GM19239 (cell line): ENCODE measurements at regions not wholly inside any gene's neighbourhood (a gene's known extent, or its start where the extent isn't known, plus 50 kb on each side); places are given as distances from the start of the nearest gene placed in this dataset.

ENCODE experiments used
- DNase-seq: peaks from one replicate; pipeline ENCODE4 v3.0.0; 2011; ENCODE audit warnings: low spot score; ENCODE audit not compliant: insufficient read length
- FAIRE-seq: peaks from 2 replicates; lab custom pipeline; 2011; peaks lifted over from hg19 to GRCh38; lab: Jason Lieb, UNC

DNA sequence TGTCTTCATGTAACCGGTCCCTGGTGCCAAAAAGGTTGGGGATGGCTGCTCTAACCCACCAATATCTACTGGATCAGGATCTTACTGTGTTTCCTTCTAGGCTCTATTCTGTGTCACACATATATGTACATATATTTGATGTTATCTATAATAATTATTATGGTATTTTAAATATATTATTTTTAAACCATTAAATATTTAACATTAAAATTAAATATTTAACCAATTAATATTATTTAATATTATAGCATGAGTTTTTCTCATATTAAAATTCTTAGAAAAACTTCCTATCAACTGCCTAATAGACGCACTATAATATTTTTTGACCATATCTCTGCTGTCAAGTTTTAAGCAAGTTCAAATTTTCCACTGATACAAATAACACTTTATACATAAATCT lies 196.9 kb upstream of the PLET1 start:
- DNase-seq (no peak), FAIRE-seq (no peak)

- DNase-seq = no peak
- peak; percentile 21 for FAIRE-seq
These were observed 198.3 kb upstream of the PLET1 start for GRCh38 chr11:112459001-112459400.

DNA sequence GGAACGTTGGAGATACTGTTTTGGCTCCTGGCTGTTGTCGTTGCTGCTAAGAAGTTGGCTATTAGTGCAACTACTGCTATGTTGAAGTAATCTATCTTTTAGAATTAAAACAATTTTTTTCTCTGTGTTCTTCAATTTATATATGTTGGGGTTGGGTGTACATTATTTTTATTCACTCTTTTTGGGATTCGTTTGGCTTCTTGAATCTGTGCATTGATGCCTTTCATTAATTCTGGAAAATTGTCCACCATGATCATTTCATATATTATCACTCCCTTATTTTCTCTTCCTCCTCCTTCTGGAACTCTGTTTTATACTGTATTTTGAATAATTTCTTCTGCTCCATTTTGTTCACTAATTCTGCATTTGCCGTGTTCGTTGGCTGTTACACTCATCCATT lies 199.5 kb upstream of the PLET1 start:
- FAIRE-seq (no peak), DNase-seq (no peak)

DNA sequence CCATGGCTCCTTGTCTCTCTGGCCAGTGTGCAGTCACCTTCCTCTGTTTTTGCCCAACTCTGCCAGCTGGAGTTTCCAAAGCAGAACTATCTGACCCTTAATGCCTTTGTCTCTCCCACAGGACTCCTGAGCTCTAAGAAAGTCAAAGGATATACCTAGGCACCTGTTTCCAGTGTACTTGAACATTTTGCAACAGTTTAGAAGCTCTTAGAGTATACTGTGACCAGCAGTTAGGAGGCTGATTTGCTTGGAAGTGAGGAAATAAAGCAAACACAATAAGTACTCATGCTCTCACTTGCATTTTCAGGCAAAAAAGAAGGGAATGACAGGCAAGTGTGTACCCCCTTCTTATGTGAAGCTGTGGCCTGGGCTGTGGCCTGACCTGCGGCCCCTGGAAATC lies 204.3 kb upstream of the PLET1 start:
- no peak for FAIRE-seq
- no peak for DNase-seq

DNA sequence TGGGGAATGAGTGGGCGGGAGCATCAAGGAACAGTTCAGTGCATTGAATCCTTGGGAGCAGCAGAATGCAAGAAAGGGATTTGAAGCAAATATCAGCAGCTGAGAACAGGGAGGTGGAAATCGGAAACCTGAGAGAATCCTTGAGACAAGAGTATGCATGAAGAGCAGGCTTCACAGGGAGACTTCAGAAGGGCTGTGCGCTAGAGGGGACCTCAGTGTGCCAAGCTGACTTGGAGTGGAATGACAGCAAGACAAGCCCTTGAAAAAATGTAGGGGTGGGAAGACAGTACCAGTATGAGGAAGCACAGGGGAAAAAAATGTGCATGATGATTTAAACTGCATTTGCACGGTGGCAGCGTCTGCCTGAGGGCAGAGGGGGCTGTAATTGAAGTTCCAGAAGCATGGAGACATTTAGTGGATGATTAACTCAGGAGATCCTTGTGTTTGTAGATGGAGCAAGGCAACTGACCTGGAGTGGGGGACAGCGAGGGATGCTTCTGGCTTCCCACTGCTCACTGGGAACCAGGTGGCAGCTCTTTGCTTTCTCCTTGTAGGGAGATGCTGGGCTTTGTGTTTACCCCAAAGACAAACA lies 204.9 kb upstream of the PLET1 start:
- FAIRE-seq (no peak), DNase-seq (no peak)

DNA sequence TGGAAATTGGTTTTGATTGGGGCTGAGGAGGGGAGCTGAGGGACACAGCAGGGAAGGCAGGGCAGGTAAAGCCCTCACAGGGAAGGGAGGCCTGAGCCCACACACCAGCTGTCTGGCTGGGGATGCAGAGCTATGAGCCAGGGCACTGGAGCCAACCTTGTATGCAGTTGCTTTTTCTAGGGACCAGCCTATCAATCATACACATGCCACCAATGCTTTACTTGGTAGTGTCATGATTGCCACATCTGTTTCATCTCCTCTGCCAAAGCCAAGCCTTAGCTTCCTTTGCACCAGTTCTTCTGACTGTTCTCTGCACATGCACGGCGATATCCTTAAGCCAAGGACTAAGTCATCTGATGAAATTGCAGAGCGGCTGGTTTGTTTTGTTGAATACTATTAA lies 207.1 kb upstream of the PLET1 start:
- FAIRE-seq (no peak), DNase-seq (no peak)

- DNase-seq (no peak), FAIRE-seq (no peak)
These were observed 208.7 kb upstream of the PLET1 start for GRCh38 chr11:112469376-112469775.

GRCh38 chr11:112470355-112470754 lies 209.7 kb upstream of the PLET1 start:
- FAIRE-seq = no peak
- no peak for DNase-seq

DNA sequence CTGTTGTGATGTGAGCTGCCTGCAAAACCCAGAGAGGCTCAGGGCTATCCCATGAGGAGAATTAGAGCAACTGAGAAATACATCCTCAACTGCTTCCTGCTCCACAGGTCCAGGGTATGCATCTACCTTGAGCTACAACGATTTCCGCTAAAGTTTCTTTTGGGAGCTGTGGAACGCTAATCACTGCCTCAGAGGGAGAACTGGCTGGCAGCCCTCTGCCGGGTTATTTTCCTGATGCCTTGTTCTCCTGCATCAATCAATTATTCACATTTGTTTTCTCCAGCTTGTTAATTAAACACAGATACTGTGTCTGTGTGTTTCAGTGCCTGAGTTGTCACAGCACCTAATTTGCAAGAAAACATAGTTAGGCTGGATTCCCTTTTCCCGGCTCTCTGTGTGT lies 211.1 kb upstream of the PLET1 start:
- FAIRE-seq = no peak
- no peak for DNase-seq

DNA sequence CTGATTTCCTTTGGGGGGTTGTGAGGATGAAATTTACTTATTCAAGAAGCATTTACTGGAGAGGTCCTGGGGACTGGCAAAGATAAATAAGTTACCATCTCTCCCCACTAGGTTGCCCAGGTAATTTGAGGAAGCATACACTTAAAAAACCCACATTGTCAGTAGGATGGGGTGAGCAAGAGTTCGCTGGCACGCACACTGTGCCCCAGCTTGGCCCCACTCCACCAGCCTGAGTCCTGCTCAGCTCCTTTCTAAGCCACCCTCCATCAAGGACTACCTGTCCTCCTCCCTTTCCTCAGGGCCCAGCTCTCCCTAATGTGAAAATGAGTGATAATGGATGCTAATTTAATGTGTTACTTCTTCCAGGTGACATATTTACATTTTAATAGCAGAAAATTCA lies 216.5 kb upstream of the PLET1 start:
- DNase-seq = no peak
- FAIRE-seq = no peak

GRCh38 chr11:112477581-112478317 lies 217.1 kb upstream of the PLET1 start:
- no peak for DNase-seq
- no peak for FAIRE-seq

GRCh38 chr11:112478806-112479205 lies 218.1 kb upstream of the PLET1 start:
- DNase-seq = no peak
- no peak for FAIRE-seq

DNA sequence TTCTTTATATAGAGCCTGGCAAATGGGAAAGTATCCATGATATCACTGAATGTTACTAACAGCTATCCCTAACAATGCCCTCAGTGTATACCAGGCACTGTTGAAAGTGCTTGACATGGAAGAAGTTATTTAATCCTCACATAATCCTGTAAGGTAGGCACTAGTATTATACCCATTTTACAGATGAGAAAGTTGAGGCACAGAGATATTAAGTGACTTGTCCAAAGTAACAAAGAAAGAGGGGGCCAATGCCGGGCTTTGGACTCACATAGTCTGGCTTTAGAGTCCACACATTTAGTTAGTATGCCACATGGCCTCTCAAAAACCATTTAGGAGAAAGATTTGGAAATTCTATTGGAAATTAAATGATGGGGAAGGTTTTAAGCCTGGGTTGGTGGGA lies 220.8 kb upstream of the PLET1 start:
- FAIRE-seq (no peak), DNase-seq (no peak)

GRCh38 chr11:112481893-112482292 lies 221.2 kb upstream of the PLET1 start:
- DNase-seq (no peak), FAIRE-seq (no peak)

- FAIRE-seq (no peak), DNase-seq (no peak)
These were observed 224.6 kb upstream of the PLET1 start for GRCh38 chr11:112485280-112485679.

GRCh38 chr11:112497826-112498225 lies 237.2 kb upstream of the PLET1 start:
- no peak for DNase-seq
- no peak for FAIRE-seq

- FAIRE-seq (no peak), DNase-seq (no peak)
These were observed 238.0 kb upstream of the PLET1 start for GRCh38 chr11:112498701-112499100.

GRCh38 chr11:112499153-112499880 lies 238.7 kb upstream of the PLET1 start:
- DNase-seq (no peak), FAIRE-seq (no peak)

DNA sequence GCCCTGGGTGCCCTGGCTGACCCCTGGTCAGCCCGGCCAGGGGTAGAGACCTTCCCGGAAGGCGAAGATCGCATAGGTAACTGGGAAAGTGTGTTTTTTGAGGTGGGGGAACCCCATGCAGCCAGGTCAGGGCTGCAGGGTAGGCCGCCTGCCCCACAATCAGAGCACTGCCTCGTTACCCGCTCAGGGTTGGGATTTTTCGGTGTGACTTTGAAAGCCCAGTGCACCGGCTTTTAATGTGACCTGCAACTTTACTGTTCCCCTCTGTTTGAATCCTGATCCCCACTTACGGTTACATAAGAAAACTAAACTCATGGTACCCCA lies 239.2 kb upstream of the PLET1 start:
- DNase-seq = no peak
- no peak for FAIRE-seq

DNA sequence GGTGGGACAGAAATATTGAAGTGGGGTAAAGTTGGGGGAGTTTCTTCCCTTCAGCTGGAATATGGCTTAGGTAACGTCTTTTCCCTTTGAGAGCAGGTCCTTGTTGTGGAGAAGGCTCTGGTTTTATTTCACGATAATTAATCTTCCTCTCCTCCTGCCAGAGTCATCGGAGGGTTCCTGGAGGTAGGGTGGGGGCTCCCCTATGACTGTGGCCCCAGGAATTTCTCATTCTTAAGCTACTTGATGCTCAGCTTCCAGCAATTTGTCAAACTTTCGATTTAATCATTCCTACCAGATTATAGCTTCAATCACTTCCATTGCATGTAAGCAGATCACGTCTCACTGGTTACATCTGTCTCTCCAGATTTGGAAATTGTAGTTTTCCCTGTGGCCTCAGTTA lies 242.8 kb upstream of the PLET1 start:
- FAIRE-seq (no peak), DNase-seq (no peak)

- no peak for DNase-seq
- FAIRE-seq = no peak
These were observed 243.4 kb upstream of the PLET1 start for GRCh38 chr11:112504056-112504455.

DNA sequence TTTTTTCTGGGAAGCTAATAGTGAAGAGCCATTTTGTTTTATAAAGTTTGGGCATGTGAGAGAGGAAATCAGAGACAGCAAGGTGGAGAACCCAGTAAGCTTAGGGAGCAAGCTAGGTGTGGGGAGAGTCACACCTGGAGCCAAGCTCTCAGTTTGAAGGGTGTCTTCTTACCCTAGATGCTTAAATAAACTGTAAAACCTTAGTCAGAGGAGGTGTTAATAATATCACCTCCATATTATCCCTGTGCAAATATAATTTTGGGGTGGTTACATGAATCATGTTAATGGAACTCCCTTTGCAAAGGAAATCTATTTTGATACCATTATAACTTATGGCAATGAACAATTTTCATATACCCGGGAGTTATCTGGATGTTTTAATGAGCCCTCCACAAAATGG lies 246.2 kb upstream of the PLET1 start:
- DNase-seq (no peak), FAIRE-seq (no peak)
